ENCODE measurements at regions not wholly inside any gene's neighbourhood (a gene's known extent, or its start where the extent isn't known, plus 50 kb on each side); places are given as distances from the start of the nearest gene placed in this dataset.
"Not testable (repeated sequence)": the region's sequence is repeated elsewhere in the genome, so short reads cannot be mapped to it uniquely, and the experiment has no call there.

DNA sequence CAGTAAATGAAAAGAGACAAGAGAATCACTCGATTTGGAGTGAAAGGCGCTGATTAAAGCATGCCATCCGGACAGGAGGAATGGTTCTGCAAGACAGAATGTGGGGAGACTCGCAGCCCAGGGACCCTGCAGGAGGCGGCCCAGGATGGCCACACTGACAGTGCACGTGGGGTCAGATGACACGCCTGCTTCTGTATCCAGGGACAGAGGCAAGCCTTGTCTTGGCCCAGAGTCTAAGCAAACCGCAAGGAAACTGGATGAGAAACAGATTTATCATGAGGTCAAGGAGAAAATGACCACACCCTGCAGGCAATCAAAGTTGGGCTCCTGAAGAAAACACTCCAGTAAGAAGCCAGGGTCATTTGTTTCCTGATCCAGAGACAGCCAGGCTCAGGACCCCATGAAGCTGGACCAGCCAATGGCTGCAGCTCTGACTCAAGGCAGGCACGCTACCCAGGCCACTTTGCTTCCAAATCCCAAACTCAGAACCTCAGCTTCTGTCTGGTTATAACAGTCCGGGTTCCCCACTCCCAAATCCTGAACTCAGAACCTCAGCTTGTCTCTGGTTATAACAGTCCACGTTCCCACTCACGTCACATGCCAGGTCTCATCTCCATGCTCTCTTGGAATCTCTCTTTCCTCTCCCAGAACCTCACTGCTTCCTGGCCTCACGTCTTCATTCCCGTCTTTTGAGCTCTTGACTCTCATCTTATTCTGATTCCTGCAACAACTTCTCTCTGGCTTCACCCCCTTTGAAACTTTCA is 144.9 kb upstream of the THBS2 start:
- H3K4me3 ChIP-seq (ENCODE audit: low read length in 3 of 3): no peak overlapping the region
- no peaks in the 10 kb centered on the region for H3K4me1 ChIP-seq (ENCODE audit: control insufficient read depth in 2 of 3, insufficient read depth in 2 of 3, low read depth in 1 of 3, low read length in 3 of 3)
- H3K36me3 ChIP-seq (ENCODE audit: control insufficient read depth in 2 of 3, insufficient read depth in 3 of 3, low read length in 3 of 3): no peaks in the 10 kb centered on the region
- H3K9ac ChIP-seq (ENCODE audit: low read length in 3 of 3): no peak overlapping the region
- DNase-seq (peak in 2 of 5 donors; percentile 3 to 5), FAIRE-seq (no peak)
- no peaks in the 10 kb centered on the region for H3K9me3 ChIP-seq (ENCODE audit: control insufficient read depth in 2 of 3, insufficient read depth in 1 of 3, low read length in 3 of 3)
- intact Hi-C loops (cut with DNase I): no loop called here
- no peaks in the 10 kb centered on the region for H3K27me3 ChIP-seq (ENCODE audit: control insufficient read depth, insufficient read depth, low read length)
- no peak overlapping the region for H3K27ac ChIP-seq (ENCODE audit: low read depth in 2 of 2, low read length in 2 of 2)
- no peak for TF ChIP-seq CTCF (IDR thresholded peaks at IDR 0.05; ENCODE audit: borderline replicate concordance, extremely low read depth, insufficient read depth)

DNA sequence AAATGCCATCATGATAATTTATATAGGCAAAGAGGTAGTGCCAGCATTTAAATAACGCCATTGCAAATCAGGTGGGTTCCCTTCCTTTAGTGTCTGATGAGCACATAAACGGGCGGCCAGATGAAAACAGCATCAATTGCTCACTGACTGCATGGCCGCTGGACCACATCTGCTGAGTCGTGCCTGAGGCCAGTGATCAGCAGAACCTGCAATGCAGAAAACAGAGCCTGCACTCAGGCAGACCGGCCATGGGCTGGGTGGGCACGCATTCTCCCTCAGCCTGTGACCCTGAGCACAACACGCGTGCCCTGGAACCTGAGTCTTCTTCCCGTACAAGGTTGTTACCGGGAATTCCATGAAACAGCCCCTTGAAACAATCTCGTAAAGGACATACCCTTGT is 144.0 kb upstream of the THBS2 start:
- intact Hi-C loops (cut with DNase I): no loop called here

DNA sequence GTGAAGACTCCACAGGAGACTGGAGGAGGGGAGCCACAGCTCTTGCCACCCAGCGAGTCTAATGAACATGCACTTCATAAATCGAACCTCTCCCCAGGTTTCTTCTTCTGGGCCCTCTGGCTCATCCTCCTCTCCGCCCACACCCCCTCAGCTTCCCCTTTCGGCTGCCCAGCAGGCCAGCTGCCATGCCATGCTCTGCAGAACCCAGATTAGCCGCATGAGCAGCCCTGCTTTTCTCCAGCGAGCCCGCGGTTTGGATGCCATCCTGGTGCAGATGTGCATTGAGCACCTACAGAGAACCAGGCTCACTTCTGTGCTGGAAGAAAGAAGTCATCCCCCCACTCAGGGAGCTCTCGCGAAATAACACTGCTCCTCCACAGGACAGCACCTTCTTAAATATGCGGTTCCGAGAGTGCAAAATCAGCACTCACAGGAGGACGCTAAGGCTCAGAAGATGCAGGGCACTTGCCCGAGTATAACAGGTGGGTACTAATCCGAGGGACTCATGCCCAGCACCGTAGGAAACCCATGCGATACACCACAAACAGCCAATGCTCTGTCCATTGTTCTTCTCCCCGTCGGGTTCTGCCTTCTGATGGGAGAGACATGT is 143.0 kb upstream of the THBS2 start:
- Histone ChIP-seq H3K4me3 (ENCODE audit: low read length in 3 of 3) (no peak overlapping the region), H3K36me3 (ENCODE audit: control insufficient read depth in 2 of 3, insufficient read depth in 3 of 3, low read length in 3 of 3) (no peaks in the 10 kb centered on the region), H3K27ac (ENCODE audit: low read depth in 2 of 2, low read length in 2 of 2) (no peak overlapping the region), H3K27me3 (ENCODE audit: control insufficient read depth, insufficient read depth, low read length) (no peaks in the 10 kb centered on the region), H3K9ac (ENCODE audit: low read length in 3 of 3) (no peak overlapping the region), H3K4me1 (ENCODE audit: control insufficient read depth in 2 of 3, insufficient read depth in 2 of 3, low read depth in 1 of 3, low read length in 3 of 3) (no peaks in the 10 kb centered on the region), H3K9me3 (ENCODE audit: control insufficient read depth in 2 of 3, insufficient read depth in 1 of 3, low read length in 3 of 3) (peaks cover 0 to 5% (median 3%) of the 10 kb centered on the region in 3 donors)
- TF ChIP-seq CTCF (IDR thresholded peaks at IDR 0.05; ENCODE audit: borderline replicate concordance, extremely low read depth, insufficient read depth): no peak
- FAIRE-seq (no peak), DNase-seq (peak in 3 of 5 donors; percentile 9 to 51 (median 19))
- intact Hi-C loops (cut with DNase I): no loop called here

More for the DNA sequence above, 144.0 kb upstream of the THBS2 start:
- FAIRE-seq: no peak
- no peaks in the 10 kb centered on the region for H3K27me3 ChIP-seq (ENCODE audit: control insufficient read depth, insufficient read depth, low read length)
- no peak for TF ChIP-seq CTCF (IDR thresholded peaks at IDR 0.05; ENCODE audit: borderline replicate concordance, extremely low read depth, insufficient read depth)
- no peak overlapping the region for H3K27ac ChIP-seq (ENCODE audit: low read depth in 2 of 2, low read length in 2 of 2)
- H3K9ac ChIP-seq (ENCODE audit: low read length in 3 of 3): no peak overlapping the region
- no peaks in the 10 kb centered on the region for H3K36me3 ChIP-seq (ENCODE audit: control insufficient read depth in 2 of 3, insufficient read depth in 3 of 3, low read length in 3 of 3)
- H3K4me1 ChIP-seq (ENCODE audit: control insufficient read depth in 2 of 3, insufficient read depth in 2 of 3, low read depth in 1 of 3, low read length in 3 of 3): no peaks in the 10 kb centered on the region
- no peak overlapping the region for H3K4me3 ChIP-seq (ENCODE audit: low read length in 3 of 3)
- peak in 3 of 5 donors; percentile 24 to 31 (median 30) for DNase-seq
- H3K9me3 ChIP-seq (ENCODE audit: control insufficient read depth in 2 of 3, insufficient read depth in 1 of 3, low read length in 3 of 3): no peaks in the 10 kb centered on the region

DNA sequence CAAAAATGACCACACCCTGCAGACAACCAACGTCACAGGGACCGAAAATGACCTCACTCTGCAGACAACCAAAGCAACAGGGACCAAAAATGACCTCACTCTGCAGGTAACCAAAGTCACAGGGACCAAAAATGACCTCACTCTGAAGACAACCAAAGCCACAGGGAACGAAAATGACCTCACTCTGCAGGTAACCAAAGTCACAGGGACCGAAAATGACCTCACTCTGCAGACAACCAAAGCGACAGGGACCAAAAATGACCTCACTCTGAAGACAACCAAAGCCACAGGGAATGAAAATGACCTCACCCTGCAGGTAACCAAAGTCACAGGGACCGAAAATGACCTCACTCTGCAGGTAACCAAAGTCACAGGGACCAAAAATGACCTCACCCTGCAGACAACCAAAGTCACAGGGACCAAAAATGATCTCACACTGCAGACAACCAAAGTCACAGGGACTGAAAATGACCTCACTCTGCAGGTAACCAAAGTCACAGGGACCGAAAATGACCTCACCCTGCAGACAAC is 142.4 kb upstream of the THBS2 start:
- H3K4me3 ChIP-seq (ENCODE audit: low read length in 3 of 3); H3K9me3 ChIP-seq (ENCODE audit: control insufficient read depth in 2 of 3, insufficient read depth in 1 of 3, low read length in 3 of 3); H3K4me1 ChIP-seq (ENCODE audit: control insufficient read depth in 2 of 3, insufficient read depth in 2 of 3, low read depth in 1 of 3, low read length in 3 of 3); H3K9ac ChIP-seq (ENCODE audit: low read length in 3 of 3); FAIRE-seq; H3K36me3 ChIP-seq (ENCODE audit: control insufficient read depth in 2 of 3, insufficient read depth in 3 of 3, low read length in 3 of 3); H3K27ac ChIP-seq (ENCODE audit: low read depth in 2 of 2, low read length in 2 of 2); H3K27me3 ChIP-seq (ENCODE audit: control insufficient read depth, insufficient read depth, low read length); intact Hi-C loops (cut with DNase I): not testable (repeated sequence)
- peak in 1 of 5 donors; percentile 2 for DNase-seq

All from kidney (tissue), 13 donors.